ENCODE measurements at regions not wholly inside any gene's neighbourhood (a gene's known extent, or its start where the extent isn't known, plus 50 kb on each side); places are given as distances from the start of the nearest gene placed in this dataset.

GRCh38 chr12:124504273-124505000 is 63.0 kb downstream of the NCOR2 start:
- 86% methylated on average over 12 of the region's 14 CpGs for WGBS (ENCODE audit: insufficient coverage, low coverage, low lambda C conversion rate, missing lambda C conversion rate)
- Histone ChIP-seq H3K27me3 (no peaks in the 10 kb centered on the region), H3K4me1 (peaks cover 0 to 4% (median under 1%) of the 10 kb centered on the region in 4 donors), H3K36me3 (no peaks in the 10 kb centered on the region), H3K27ac (no peak overlapping the region), H3K9me3 (no peaks in the 10 kb centered on the region), H3K4me3 (no peak overlapping the region)
- intact Hi-C loops (cut with DNase I) = no loop called here
- no peak for DNase-seq
- TF ChIP-seq CTCF (IDR thresholded peaks at IDR 0.05) = no peak
- no peak for TF ChIP-seq POLR2A (IDR thresholded peaks at IDR 0.05)
- ATAC-seq = no peak

- Histone ChIP-seq H3K4me1 (peaks cover 0 to 9% (median 3%) of the 10 kb centered on the region in 4 donors), H3K27ac (no peak overlapping the region), H3K27me3 (no peaks in the 10 kb centered on the region), H3K4me3 (no peak overlapping the region), H3K36me3 (no peaks in the 10 kb centered on the region), H3K9me3 (no peaks in the 10 kb centered on the region)
- intact Hi-C loops (cut with DNase I) = no loop called here
- ATAC-seq (no peak), DNase-seq (no peak)
- TF ChIP-seq POLR2A (IDR thresholded peaks at IDR 0.05) (no peak), CTCF (IDR thresholded peaks at IDR 0.05) (no peak)
- WGBS (ENCODE audit: insufficient coverage, low coverage, low lambda C conversion rate, missing lambda C conversion rate) = 93% methylated on average over 9 of the region's 9 CpGs
Observed at GRCh38 chr12:124503305-124503704, 64.1 kb downstream of the NCOR2 start.

GRCh38 chr12:124502379-124502778 is 65.0 kb downstream of the NCOR2 start:
- 94% methylated on average over 7 of the region's 10 CpGs for WGBS (ENCODE audit: insufficient coverage, low coverage, low lambda C conversion rate, missing lambda C conversion rate)
- Histone ChIP-seq H3K27ac (no peak overlapping the region), H3K4me1 (peaks cover 0 to 18% (median 7%) of the 10 kb centered on the region in 4 donors), H3K4me3 (no peak overlapping the region), H3K9me3 (no peaks in the 10 kb centered on the region), H3K27me3 (no peaks in the 10 kb centered on the region), H3K36me3 (no peaks in the 10 kb centered on the region)
- no peak for DNase-seq
- TF ChIP-seq POLR2A (IDR thresholded peaks at IDR 0.05) = no peak
- ATAC-seq = no peak
- intact Hi-C loops (cut with DNase I) = no loop called here

- H3K27ac ChIP-seq = no peak overlapping the region
- intact Hi-C loops (cut with DNase I) = no loop called here
- no peaks in the 10 kb centered on the region for H3K36me3 ChIP-seq
- no peak overlapping the region for H3K4me3 ChIP-seq
- DNase-seq (no peak), ATAC-seq (no peak)
- no peaks in the 10 kb centered on the region for H3K27me3 ChIP-seq
- 49% methylated on average over 8 of the region's 16 CpGs for WGBS (ENCODE audit: insufficient coverage, low coverage, low lambda C conversion rate, missing lambda C conversion rate)
- TF ChIP-seq POLR2A (IDR thresholded peaks at IDR 0.05) (no peak), CTCF (IDR thresholded peaks at IDR 0.05) (no peak)
- no peaks in the 10 kb centered on the region for H3K9me3 ChIP-seq
- H3K4me1 ChIP-seq = peaks cover 0 to 22% (median 8%) of the 10 kb centered on the region in 4 donors
Observed at GRCh38 chr12:124501827-124502226, 65.6 kb downstream of the NCOR2 start.

- H3K4me3 ChIP-seq = no peak overlapping the region
Observed at GRCh38 chr12:124501112-124501561, 66.3 kb downstream of the NCOR2 start.

More at GRCh38 chr12:124501112-124501561, 66.3 kb downstream of the NCOR2 start:
- Histone ChIP-seq H3K27me3 (no peaks in the 10 kb centered on the region), H3K27ac (no peak overlapping the region), H3K9me3 (no peaks in the 10 kb centered on the region), H3K4me1 (peaks cover 0 to 19% (median 8%) of the 10 kb centered on the region in 4 donors), H3K36me3 (no peaks in the 10 kb centered on the region)
- ATAC-seq = no peak
- intact Hi-C loops (cut with DNase I) = no loop called here
- WGBS (ENCODE audit: insufficient coverage, low coverage, low lambda C conversion rate, missing lambda C conversion rate) = 89% methylated on average over 5 of the region's 17 CpGs
- TF ChIP-seq CTCF (IDR thresholded peaks at IDR 0.05) (no peak), POLR2A (IDR thresholded peaks at IDR 0.05) (no peak)
- no peak for DNase-seq

Data from right lobe of liver (tissue), 6 donors.